Loucy (cell line): ENCODE measurements at regions not wholly inside any gene's neighbourhood (a gene's known extent, or its start where the extent isn't known, plus 50 kb on each side); places are given as distances from the start of the nearest gene placed in this dataset.

Experiments
- H2AFZ ChIP-seq: fragments of 200-600 bp; sonication (generic); 2 replicates; pipeline ENCODE4 v1.6.0; 2016; ENCODE audit warnings: antibody characterized with exemption, mild to moderate bottlenecking, low read length, moderate library complexity
- H3F3A ChIP-seq: fragments of 200-600 bp; 2 replicates; pipeline ENCODE4 v1.6.0; 2016; ENCODE audit warnings: antibody characterized with exemption, low read depth, mild to moderate bottlenecking
- H3K27me3 ChIP-seq: fragments of 200-600 bp; sonication (generic); 2 replicates; pipeline ENCODE4 v1.6.1; 2014; ENCODE audit warnings: low read length, mild to moderate bottlenecking; ENCODE audit not compliant: insufficient read depth, poor library complexity, severe bottlenecking
- H3K36me3 ChIP-seq: fragments of 200-600 bp; sonication (generic); 2 replicates; pipeline ENCODE4 v1.6.1; 2016; ENCODE audit warnings: low read length; ENCODE audit not compliant: insufficient read depth
- H3K4me1 ChIP-seq: fragments of 200-600 bp; sonication (generic); 2 replicates; pipeline ENCODE4 v1.5.1; 2014; ENCODE audit warnings: low read length, mild to moderate bottlenecking; ENCODE audit not compliant: insufficient read depth, poor library complexity, severe bottlenecking
- H3K4me2 ChIP-seq: fragments of 200-600 bp; sonication (generic); 2 replicates; pipeline ENCODE4 v1.6.0; 2014; ENCODE audit warnings: antibody characterized with exemption, low read length, low read depth, mild to moderate bottlenecking; ENCODE audit not compliant: poor library complexity, severe bottlenecking
- H3K4me3 ChIP-seq: fragments of 200-600 bp; sonication (generic); 2 replicates; pipeline ENCODE4 v1.5.1; 2014; ENCODE audit warnings: low read length, mild to moderate bottlenecking, mixed read lengths; ENCODE audit not compliant: poor library complexity, severe bottlenecking
- H3K79me2 ChIP-seq: fragments of 200-600 bp; sonication (generic); 2 replicates; pipeline ENCODE4 v1.6.1; 2014; ENCODE audit warnings: low read length; ENCODE audit not compliant: insufficient read depth
- H3K9ac ChIP-seq: fragments of 200-600 bp; sonication (generic); 2 replicates; pipeline ENCODE4 v1.6.0; 2014; ENCODE audit warnings: mild to moderate bottlenecking, low read depth, low read length, moderate library complexity; ENCODE audit not compliant: poor library complexity, severe bottlenecking
- H3K9me2 ChIP-seq: fragments of 200-600 bp; sonication (generic); replicated peaks from 2 replicates; pipeline ENCODE4 v1.6.1; 2016; ENCODE audit warnings: low read depth, low read length, mixed read lengths
- H3K9me3 ChIP-seq: fragments of 200-600 bp; sonication (generic); 2 replicates; pipeline ENCODE4 v1.6.1; 2014; ENCODE audit warnings: mild to moderate bottlenecking, antibody characterized with exemption, low read length, low read depth; ENCODE audit not compliant: insufficient read depth
- H4K20me1 ChIP-seq: fragments of 200-600 bp; sonication (generic); 2 replicates; pipeline ENCODE4 v1.6.0; 2014; ENCODE audit warnings: antibody characterized with exemption, low read length, mild to moderate bottlenecking; ENCODE audit not compliant: insufficient read depth, poor library complexity, severe bottlenecking
- EZH2phosphoT487 ChIP-seq: fragments of 200-600 bp; IDR thresholded peaks from 2 replicates; pipeline ENCODE4 v1.6.1; 2018; ENCODE audit warnings: antibody characterized with exemption, mild to moderate bottlenecking, moderate library complexity, borderline replicate concordance
- TF ChIP-seq, protein P1 (sequence below): fragments of 200-600 bp; sonication (generic); conservative IDR thresholded peaks from 2 replicates; pipeline ENCODE4 v1.5.1; 2014; ENCODE audit warnings: mild to moderate bottlenecking, antibody characterized with exemption, low read length

GRCh38 chr5:34533582-34534522, 122.3 kb upstream of the RAI14 start:
- Histone ChIP-seq H3K9me3 (no peaks in the 10 kb centered on the region), H3K9ac (no peak overlapping the region), H3K4me2 (no peak overlapping the region), H3K36me3 (no peaks in the 10 kb centered on the region), H3K27me3 (no peaks in the 10 kb centered on the region), H3K4me1 (no peaks in the 10 kb centered on the region), H2AFZ (peak overlapping the region; percentile 41; the same call in 1 of the 2 replicates), H3K79me2 (no peaks in the 10 kb centered on the region), H3K4me3 (no peak overlapping the region), H3K9me2 (no peaks in the 10 kb centered on the region), H4K20me1 (no peaks in the 10 kb centered on the region), H3F3A (no peaks in the 10 kb centered on the region)
- no peak for TF ChIP-seq EZH2phosphoT487
- TF ChIP-seq, protein P1, sequence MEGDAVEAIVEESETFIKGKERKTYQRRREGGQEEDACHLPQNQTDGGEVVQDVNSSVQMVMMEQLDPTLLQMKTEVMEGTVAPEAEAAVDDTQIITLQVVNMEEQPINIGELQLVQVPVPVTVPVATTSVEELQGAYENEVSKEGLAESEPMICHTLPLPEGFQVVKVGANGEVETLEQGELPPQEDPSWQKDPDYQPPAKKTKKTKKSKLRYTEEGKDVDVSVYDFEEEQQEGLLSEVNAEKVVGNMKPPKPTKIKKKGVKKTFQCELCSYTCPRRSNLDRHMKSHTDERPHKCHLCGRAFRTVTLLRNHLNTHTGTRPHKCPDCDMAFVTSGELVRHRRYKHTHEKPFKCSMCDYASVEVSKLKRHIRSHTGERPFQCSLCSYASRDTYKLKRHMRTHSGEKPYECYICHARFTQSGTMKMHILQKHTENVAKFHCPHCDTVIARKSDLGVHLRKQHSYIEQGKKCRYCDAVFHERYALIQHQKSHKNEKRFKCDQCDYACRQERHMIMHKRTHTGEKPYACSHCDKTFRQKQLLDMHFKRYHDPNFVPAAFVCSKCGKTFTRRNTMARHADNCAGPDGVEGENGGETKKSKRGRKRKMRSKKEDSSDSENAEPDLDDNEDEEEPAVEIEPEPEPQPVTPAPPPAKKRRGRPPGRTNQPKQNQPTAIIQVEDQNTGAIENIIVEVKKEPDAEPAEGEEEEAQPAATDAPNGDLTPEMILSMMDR: no peak

DNA sequence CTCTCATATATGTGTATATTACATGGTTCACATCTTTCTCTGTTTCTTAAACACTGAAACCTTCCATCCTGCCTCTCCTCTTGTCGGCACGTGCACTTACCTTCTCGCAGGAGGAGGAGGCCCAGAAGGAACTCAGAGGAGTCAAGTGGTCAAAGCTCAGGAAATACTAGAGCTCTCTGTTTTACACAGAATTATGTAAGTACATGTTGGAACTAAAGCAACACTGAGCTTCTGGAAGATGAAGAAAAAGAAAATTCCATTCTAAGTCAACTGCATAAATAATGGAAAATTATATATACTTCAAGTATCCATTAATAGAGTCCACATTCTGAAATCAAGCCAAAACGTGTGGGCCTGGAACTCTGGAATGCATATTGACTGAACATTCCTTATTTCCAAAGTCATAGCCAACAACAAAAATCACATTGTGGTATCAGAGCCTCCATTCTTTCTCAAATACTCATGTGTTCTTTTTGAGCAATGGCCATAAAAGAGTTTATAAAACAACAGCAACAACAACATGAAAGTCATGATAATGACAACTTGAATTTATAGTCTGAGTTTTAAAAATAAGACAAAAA, 121.5 kb upstream of the RAI14 start:
- peak overlapping the region; percentile 41; the same call in 1 of the 2 replicates for H2AFZ ChIP-seq
- H3K4me2 ChIP-seq: no peak overlapping the region
- H3K9ac ChIP-seq: no peak overlapping the region

GRCh38 chr5:34535433-34535832, 120.7 kb upstream of the RAI14 start:
- H3K9me3 ChIP-seq: no peaks in the 10 kb centered on the region
- H3K4me3 ChIP-seq: no peak overlapping the region
- TF ChIP-seq, protein P1: no peak
- TF ChIP-seq EZH2phosphoT487: no peak
- no peaks in the 10 kb centered on the region for H3K79me2 ChIP-seq
- no peak overlapping the region; the same call in 1 of the 2 replicates for H2AFZ ChIP-seq
- H3K36me3 ChIP-seq: no peaks in the 10 kb centered on the region
- no peaks in the 10 kb centered on the region for H3K27me3 ChIP-seq
- no peaks in the 10 kb centered on the region for H3F3A ChIP-seq
- no peak overlapping the region for H3K4me2 ChIP-seq
- no peaks in the 10 kb centered on the region for H4K20me1 ChIP-seq
- H3K9me2 ChIP-seq: no peaks in the 10 kb centered on the region
- no peaks in the 10 kb centered on the region for H3K4me1 ChIP-seq
- H3K9ac ChIP-seq: no peak overlapping the region

More for the DNA sequence above, 121.5 kb upstream of the RAI14 start:
- TF ChIP-seq, protein P1: no peak
- no peak for TF ChIP-seq EZH2phosphoT487
- Histone ChIP-seq H4K20me1 (no peaks in the 10 kb centered on the region), H3K79me2 (no peaks in the 10 kb centered on the region), H3K4me1 (no peaks in the 10 kb centered on the region), H3F3A (no peaks in the 10 kb centered on the region), H3K27me3 (no peaks in the 10 kb centered on the region), H3K36me3 (no peaks in the 10 kb centered on the region), H3K9me2 (no peaks in the 10 kb centered on the region), H3K4me3 (no peak overlapping the region), H3K9me3 (no peaks in the 10 kb centered on the region)
